ENCODE measurements at regions not wholly inside any gene's neighbourhood (a gene's known extent, or its start where the extent isn't known, plus 50 kb on each side); places are given as distances from the start of the nearest gene placed in this dataset.

DNA sequence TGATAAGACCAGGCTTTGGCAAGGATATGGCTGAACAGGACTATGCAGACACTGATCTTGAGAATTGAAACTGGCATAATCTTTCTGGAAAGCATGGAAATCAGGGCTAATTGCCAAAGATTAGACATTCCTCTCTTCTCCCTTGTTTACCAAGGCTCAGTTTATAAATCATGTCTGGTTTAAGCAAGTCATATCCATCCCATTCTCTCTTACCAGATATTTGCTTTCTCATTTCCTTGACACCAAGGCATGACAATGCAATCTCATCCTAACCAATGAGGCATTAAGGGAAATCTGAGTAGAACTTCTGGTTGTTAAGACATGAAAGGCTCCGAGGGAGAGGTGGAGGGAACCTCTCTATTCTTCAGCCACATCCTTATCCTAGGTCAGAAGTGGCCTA is 110.3 kb upstream of the CEP85L start:
- no peak for DNase-seq

DNA sequence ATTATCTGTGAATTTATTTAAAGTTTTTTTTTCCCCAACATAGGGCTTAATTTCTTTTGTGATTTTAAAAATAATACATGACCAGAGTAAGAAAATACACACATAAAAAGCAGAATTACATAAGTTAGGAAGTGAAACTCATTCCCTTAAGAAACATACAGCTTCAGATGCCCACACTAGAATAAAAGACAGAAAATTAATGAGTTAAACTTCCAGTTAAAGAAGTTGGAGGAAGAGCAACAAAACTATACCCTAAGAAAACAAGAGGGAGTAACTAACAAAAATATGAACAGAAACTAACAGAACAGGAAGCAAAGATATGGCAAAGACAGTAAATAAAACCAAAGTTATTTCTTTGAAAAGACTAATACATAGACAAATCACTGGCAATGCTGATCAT is 107.6 kb upstream of the CEP85L start:
- no peak for DNase-seq

DNA sequence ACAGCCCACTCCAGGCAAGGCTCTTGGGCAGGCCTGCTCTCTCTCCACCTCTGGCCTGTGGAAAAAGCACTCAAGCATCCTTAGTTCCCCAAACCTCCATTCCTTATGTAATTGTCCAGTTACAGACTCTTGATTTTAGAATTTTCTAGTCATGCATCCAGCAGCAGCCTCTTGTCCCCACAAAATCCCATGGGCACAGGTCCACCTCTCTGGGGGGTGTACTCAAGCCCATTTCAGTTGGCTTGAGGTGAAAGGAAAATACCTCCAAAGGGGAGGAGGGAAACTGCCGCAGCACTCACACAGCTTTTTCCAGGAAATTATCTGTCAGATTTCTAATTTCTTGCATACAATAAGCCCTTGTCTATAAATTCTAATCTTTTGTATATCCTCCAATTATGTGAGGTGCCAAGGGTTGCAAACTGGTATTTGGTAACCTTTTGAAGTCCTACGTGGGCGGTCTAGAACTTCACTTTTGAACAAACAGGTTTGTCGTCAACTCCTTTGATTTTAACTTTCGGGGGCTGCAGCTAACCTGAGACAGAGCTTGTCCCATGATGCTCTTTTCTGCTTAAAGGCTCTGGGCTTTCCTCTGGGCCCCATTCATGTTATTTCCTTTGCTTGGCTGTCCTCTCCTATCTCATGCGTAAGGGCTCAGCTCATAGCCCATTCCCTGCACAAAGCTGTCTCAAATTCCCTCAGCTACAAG is 104.7 kb upstream of the CEP85L start:
- no peak for DNase-seq

DNA sequence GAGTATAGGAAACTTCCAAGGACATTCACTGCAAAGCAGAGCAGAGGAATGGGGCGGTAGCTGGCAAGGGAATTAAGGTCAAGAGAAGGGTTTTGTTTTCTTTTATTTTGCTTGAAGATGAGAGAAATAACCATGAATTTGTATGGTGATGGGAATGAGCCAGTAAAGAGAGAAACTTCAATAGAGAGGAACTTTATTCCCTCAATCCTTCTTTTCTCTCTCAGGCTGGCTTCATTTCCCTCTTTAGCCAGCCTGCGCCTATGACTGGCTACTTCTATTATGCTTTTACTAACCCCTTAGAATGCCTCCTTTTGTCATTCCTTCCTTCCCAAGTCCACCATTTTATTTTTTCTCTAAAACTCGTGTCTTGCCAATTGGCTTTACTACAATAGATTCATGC is 101.4 kb upstream of the CEP85L start:
- no peak for DNase-seq

DNA sequence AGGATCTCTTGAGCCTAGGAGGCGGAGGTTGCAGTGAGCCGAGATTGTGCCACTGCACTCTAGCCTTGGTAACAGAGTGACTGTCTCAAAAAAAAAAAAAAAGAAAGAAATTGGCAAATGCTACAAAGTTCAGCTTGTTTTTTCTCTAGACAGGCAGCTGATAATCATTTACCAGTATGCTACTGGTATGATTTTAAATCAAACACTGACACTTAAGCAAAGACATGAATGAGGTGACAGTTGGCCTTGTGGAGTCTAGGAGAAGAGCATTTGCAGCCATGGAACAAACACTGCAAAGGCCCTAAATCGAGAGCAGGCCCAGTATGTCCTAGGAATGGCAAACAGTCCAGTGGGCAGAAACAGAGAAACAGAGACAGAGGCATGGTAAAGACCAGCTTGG is 99.7 kb upstream of the CEP85L start:
- no peak for DNase-seq

DNA sequence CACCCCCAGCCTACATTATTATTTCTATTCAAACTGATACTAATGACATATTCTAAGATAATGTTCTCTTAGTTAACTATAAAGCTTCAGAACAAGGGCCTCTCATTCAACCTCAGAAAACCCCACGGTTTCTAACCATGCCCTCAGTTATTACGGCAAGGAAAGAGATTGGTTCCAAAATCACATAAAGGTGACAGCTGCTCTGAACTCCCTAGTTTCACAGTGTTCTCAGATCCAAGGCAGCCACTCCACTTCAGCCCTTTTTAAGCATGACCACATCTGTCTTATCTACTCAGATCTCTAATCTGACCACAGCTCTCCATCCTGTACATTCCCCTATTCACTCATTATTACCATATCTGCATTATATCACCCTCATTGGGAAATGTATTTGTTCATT is 98.8 kb upstream of the CEP85L start:
- peak; percentile 14 for DNase-seq

DNA sequence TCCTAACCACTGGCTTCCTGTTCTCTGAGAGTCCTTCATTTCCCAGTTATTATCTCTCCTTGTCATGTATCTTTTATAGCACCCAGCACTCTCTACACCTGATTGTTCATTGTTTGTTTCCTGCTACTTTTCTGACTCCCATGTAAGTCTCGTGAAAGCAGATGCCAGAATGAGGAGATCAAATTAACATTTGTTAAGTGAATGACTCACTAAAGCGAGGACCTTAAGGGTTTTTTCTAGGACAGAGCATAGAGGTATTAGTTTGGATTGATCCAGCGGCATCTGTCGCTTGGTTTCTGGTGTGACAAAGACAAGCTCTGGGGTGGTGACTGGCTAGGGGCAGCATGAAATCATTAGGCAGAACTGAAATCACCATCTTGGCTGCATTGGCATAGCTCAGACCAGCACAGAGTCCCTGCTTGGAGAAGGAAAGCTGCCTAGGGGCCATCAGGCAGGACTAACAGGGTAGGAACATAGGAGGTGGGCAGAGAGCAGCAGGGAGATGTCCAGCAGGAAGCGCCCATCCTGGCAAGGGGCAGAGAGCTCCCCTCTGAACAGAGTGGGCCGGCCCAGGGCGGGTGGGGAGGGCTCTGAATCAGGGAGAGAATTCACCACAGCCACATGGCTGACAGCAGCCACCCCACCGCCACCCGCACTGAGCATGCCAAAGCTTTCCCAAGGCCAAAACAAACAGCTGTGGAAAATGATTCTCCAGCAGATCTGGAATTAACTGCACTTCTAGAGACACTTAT is 97.1 kb upstream of the CEP85L start:
- no peak for DNase-seq

DNA sequence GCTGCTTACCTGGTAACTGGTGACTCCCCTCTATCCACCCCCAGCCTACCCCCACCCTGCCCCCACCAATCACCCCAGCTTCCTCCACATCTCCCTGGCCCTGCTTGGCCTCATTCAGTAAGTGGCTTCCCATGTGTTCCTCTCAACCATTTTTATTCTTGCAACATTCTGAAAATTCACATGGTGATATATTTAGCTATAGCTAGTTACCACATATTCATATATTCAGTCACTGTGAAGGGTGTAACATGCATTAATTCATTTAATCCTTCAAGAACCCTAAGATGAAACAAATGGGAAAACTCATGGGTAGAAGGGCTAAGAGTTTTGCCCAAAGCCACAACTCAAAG is 95.4 kb upstream of the CEP85L start:
- no peak for DNase-seq

DNA sequence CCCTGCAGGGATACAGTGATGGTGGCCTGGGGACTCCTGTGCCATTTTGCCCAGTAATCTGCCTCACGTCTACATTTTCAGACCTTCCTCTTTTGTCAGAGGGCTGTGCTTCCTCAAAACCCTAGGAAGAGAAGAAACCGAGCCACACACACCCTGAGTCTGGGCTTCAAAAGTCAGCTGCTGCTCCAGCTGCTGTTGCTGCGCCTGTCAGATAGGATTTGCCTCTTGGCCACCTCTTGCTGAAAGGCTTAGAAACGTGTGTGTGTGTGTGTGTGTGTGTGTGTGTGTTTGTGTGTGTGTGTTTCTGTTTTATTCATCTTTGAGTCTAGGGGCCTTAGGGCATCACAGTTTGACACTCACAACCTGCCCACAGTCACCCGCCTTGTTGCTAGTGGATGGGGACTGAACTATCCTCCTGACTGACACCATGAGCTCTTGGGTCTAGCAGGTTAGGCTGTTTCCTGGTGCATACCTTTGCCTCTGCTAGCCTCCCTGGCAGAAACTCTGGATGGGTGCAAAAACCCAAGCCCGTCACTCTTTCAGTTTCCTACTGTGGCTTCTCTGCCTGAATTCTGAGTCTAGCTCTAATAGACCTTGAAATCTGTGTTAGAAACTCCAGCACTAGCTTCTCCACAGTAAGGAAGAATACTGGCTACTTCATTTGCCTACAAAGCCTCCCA is 94.9 kb upstream of the CEP85L start:
- no peak for DNase-seq

DNA sequence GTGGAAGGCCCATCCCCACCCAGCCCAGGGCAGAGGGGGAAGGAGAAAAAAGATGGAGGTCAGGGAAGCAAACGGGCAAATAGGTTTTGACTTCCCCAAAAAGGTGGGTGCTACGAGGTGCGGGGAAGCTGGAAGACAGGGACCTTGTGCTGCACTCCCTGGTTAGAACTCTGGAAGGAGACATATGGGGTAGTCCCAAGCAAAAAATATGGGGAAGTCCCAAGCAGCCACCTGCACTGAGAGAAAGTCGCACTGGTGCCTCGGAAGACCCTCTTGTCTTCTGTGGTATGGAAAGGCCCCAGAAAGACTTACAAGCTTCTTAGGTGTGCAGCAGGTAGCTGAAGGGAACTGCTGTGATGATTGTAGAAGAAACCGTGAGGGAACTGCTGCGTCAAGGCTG is 93.8 kb upstream of the CEP85L start:
- DNase-seq: no peak

DNA sequence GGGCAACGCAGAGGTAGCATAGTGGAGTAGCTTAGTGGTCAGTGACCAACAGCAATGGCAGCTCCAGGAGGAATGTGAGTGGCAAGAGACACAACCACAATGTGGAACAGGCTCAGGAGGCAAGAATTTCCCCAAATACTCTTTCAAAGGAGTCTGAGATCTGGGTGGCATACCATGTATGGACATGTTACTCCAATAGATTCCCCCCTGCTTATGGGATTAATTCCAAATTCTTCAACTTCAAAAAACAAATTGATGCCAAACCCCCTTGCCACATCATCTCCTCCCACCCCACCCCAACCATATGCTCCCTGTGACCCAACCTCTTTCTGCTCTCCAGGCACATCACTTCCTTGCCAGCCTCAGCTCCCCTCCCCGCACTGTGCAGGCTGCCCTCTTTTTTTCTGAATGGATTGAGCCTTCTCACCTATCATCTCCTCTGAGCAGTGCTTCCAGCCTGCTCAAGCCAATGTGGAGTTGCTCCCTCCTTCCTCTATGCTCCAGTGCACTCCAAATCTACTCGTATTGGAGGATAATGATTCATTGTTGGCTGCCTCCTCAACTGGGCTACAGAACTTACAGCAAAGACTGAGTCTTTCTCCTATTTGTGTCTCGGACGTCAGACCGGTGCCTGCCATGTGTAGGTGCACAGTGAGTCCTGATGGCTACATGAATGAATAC is 93.0 kb upstream of the CEP85L start:
- no peak for DNase-seq

DNA sequence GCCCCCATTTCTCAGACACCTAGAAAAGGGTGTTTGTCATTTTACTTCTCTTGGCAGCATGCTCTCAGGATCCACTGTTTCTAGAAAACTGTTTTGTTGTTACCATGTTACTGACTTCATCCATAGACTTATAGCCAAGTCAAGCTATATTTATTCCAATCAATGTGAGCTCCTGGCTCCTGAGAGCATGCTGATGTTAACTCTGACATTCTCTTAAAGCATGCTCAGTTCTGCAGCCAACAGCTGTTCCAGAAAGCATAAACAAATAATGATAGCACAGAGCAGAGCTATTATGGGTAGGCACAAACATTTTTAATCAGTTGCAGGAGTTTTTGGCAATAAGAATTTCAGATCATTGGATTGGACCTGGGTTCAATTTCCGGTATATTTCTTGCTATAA is 92.4 kb upstream of the CEP85L start:
- no peak for DNase-seq

DNA sequence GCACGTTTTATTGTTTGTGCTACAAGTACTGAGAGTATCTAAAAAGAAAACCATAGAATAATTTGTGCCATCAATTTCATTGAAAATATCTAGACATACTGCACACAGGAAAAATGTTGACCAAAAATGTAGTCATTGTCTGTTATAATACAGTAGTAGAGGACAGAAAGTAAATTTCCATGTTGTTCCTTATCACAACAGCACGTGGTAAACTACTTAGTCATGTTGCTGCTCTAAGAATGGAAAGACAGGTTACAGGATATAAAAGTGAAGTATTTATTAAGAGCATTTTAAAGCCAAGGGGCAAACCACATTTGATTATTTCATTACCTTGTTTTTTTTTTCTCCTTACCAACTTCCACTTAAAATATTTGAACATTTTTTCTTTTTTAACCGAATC is 89.0 kb upstream of the CEP85L start:
- no peak for DNase-seq

DNA sequence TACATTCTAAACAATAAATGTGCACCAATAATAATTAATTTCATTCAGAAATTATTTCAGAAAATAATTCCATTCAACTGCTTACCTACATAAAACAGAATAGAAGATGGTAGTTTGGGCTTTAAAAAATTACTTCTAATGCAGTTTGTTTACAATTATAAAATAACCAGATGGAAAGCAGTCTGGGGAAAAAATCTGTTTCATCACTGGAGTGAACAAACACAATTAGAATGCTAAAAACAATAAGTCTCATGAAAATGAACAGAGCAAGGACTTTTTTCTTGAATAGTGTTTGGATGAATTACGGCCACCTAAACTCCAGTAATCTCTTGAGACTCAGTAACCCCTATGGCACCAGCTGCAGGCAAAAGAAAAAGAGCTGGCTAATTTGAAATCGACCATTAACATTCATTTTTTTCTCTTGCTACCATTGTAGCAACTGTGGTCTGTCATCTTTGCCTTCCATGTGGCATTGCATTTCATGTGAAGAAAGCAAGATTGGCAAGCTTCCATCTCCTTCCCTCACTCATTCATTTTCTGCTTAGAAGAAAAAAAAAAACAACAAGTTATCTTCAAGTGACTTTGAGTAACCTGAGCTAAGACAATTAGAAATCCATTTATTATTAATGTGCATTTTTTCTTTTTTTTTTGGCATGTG is 88.4 kb upstream of the CEP85L start:
- no peak for DNase-seq

DNA sequence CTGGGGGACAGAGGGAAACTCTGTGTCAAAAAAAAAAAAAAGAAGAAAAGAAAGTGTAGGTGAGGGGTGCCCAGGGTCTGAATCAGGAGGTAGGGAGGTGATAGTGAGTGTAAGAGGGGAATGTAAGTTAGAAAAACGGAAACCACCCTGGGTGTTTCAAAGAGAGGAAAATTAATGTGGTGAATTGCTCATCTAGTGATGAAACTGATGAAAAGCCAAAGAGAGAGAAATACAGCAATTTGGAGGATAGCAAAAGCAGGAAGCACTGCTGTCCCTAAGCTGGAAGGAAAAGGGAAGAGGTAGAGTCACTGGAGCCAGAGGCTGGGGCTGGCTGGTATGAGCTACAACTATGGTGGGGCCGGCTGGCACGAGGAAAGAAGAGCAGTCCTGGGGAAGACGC is 85.0 kb upstream of the CEP85L start:
- DNase-seq: no peak

DNA sequence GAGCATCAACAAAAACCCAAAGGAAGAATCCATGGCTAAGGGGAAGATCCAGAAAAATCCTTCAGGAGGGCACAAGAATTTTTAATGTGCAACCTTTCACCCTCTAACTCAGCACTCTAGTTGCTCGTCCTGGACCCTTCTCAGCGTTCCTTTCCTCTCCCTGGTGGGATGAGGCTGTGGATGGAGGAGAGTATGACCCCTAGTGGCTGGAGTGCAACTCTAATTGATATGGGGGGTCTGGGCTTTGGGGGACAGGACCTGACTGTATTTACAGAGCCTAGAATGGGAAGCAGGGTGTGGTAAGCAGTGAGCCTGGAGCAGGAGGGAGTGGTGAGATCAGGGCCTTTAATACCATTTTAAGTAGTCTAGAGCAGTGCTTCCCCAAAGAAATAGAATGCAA is 83.9 kb upstream of the CEP85L start:
- no peak for DNase-seq

DNA sequence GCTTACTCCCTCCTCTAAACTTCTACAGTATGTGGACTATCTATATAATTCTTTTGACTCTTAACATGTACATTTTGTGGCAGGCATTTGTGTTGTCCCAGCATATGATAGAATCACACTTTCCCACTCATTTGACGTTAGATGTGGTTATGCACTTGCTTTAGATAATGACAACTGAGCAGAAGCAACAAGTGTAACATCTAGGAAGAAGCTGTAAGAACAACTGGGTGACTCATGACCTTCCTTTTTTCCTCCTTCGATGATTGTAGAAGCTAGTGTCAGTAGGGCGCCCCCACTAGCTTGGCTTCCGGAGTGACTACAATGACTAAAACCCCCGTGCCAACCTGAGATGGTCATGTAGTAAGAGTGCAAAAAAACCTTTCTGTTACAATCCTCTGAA is 74.6 kb upstream of the CEP85L start:
- DNase-seq: peak; percentile 76

DNA sequence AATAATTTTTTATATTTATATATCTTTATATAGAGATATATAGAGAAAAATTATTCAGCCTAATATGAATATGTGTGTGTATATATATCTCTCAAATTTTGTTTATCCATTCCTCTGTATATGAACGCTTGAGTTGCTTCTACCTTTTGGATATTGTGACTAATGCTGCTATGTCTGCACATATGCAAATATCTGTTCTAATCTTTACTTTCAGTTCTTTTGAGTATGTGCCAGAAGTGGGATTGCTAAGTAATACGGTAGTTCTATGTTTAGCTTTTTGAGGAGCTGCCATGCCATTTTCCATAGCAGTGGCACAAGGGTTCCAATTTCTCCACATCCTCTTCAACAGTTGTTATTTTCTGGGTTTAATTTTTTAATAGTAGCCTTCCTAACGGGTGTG is 72.8 kb upstream of the CEP85L start:
- no peak for DNase-seq

DNA sequence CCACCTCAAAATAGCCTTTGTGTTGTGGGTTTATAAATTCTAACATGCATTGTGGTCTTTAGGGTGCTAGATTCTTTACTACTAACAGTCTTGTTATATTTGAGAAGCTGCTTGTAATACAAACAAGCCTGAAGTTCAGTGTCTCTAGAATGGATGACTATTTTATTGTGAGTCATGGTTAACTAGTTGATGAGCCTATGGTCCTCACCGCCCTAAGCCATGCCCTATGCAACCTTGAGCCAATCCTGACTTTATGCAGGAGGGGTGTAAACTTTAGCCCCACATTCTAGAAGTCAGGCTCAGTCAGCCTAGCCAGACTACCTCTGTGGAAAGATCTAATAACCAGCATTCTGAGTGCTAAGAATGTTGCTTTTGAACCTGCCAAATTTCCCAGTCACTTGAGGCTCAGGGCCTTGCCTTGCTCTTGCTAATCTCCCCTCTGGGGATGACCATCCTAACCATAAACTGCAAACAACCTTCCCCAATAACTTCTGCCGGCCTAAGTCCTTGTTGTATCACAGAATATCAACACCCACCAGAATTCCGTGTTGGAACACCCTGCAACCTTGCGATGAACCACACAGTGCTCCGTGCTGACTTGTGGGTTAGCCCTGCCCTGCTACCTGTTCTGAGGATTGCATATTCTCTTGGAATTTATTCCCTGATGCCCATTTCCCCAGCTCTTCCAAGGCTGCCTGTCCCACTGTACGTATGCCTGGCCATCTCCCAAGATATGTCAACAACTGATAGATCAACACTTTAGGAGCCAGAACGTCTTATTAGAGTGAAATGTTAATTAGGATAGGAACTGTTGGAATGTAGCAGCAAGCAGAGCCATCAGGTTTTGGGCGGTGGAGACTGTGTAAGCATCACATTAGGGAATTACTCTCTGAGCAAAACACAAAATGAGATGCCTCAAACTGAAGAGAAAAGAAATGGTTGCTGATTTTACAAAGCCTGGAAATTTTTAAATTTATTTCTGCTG is 71.7 kb upstream of the CEP85L start:
- no peak for DNase-seq

DNA sequence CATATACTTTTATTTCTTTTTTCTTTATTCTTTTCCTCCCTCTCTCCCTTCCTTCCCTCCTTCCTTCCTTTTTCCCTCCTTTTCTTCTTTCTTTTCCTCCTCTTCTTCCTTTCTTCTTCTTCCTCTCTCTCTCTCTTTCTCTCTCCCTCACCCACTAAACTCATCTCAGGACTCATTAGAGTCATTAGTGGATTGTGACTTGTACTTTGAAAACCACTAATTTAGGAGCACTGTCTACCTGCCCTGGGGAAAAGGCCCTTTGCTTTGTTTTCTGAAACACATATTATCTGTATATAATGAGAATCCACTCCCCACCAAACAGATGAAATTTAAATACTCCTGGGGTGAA is 68.7 kb upstream of the CEP85L start:
- no peak for DNase-seq

DNA sequence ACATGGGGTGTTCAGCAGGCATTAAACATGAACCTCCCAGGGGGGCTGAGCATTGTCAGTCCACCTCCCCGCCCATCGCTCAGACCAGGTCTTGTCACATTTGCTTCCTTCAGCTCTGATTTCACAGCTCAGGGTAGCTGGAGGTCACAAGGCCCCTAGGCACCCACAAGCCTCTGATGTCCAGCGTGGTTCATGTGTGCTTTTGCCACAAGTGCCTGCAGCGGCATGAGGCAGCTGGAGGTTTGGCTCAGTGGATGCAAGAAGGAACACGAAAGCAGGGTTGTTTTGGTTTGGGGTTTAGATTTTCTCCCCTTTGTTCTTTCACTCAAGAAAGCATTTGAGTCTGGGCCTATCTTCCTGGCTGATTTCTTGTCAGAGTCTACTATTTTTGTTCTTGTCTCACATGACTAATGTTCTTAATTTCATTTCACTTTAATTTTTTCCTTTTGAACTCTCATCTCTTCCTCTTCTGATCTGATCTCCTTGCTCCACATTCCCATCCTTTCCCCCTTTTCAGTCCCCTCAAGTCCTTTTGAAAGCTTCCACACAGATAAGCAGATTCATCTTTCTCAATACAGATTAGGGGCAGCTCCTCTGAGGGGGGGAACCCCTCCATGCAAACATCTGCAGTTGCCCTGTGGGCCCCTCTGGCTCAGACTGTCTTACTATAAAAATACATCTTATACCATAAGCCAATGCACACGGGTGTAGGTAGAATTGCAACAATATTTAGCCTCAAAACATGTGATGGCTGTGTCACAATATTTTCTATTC is 68.1 kb upstream of the CEP85L start:
- no peak for DNase-seq

Measured in activated CD4-positive, alpha-beta T cell treated with anti-CD3 and anti-CD28 coated beads, Interleukin-10, Interleukin-2, amounts not matched to agents 100 ng/mL and 50 ng/mL, durations not matched to agents 16 hours and 8 hours (primary cell).